PFSK-1 (cell line): ENCODE measurements at regions not wholly inside any gene's neighbourhood (a gene's known extent, or its start where the extent isn't known, plus 50 kb on each side); places are given as distances from the start of the nearest gene placed in this dataset.

ENCODE experiments used
- FOXP2 ChIP-seq: optimal IDR thresholded peaks from 2 replicates; pipeline ENCODE3; 2011; ENCODE audit warnings: borderline replicate concordance, control low read depth, inconsistent platforms; ENCODE audit not compliant: insufficient read depth; ENCODE audit errors: extremely low read length, extremely low read depth
- POLR2AphosphoS5 ChIP-seq: IDR thresholded peaks from 2 replicates; pipeline ENCODE4 v1.6.1; 2012; ENCODE audit warnings: low read depth, mild to moderate bottlenecking, control low read depth, low read length, moderate library complexity
- SIN3A ChIP-seq: IDR thresholded peaks from 2 replicates; pipeline ENCODE4 v1.6.1; 2012; ENCODE audit warnings: mild to moderate bottlenecking, low read length, moderate library complexity, borderline replicate concordance; ENCODE audit not compliant: insufficient read depth
- TAF1 ChIP-seq: IDR thresholded peaks from 2 replicates; pipeline ENCODE4 v1.6.1; 2012; ENCODE audit warnings: low read length, control low read depth, borderline replicate concordance; ENCODE audit not compliant: insufficient read depth
- TF ChIP-seq, protein P1 (sequence below), 2 experiments: IDR thresholded peaks; 2 replicates each; pipeline versions ENCODE4 v1.6.1 to v1.8.0; 2011 to 2012; ENCODE audit warnings: low read depth in 2 of 2, low read length in 2 of 2, control low read depth in 1 of 2, inconsistent platforms in 1 of 2, mild to moderate bottlenecking in 1 of 2, moderate library complexity in 1 of 2; ENCODE audit not compliant: insufficient read depth in 1 of 2

DNA sequence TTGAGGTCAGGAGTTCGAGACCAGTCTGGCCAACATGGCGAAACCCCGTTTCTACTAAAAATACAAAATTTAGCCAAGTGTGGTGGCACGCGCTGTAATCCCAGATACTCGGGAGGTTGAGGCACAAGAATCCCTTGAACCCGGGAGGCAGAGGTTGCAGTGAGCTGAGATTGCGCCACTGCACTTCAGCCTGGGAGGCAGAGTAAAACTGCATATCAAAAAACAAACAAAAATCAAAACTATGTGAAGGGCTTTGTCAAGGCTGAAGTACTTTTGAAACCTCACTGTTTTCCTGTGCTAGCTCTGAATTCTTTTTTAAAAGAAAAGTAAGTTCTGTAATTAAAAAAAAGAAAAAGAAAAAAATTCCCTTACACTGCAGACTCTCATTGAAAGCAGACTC lies 65.1 kb upstream of the KLF4 start:
- TF ChIP-seq TAF1 (no peak), POLR2AphosphoS5 (no peak), SIN3A (no peak), FOXP2 (no peak)
- TF ChIP-seq, protein P1, sequence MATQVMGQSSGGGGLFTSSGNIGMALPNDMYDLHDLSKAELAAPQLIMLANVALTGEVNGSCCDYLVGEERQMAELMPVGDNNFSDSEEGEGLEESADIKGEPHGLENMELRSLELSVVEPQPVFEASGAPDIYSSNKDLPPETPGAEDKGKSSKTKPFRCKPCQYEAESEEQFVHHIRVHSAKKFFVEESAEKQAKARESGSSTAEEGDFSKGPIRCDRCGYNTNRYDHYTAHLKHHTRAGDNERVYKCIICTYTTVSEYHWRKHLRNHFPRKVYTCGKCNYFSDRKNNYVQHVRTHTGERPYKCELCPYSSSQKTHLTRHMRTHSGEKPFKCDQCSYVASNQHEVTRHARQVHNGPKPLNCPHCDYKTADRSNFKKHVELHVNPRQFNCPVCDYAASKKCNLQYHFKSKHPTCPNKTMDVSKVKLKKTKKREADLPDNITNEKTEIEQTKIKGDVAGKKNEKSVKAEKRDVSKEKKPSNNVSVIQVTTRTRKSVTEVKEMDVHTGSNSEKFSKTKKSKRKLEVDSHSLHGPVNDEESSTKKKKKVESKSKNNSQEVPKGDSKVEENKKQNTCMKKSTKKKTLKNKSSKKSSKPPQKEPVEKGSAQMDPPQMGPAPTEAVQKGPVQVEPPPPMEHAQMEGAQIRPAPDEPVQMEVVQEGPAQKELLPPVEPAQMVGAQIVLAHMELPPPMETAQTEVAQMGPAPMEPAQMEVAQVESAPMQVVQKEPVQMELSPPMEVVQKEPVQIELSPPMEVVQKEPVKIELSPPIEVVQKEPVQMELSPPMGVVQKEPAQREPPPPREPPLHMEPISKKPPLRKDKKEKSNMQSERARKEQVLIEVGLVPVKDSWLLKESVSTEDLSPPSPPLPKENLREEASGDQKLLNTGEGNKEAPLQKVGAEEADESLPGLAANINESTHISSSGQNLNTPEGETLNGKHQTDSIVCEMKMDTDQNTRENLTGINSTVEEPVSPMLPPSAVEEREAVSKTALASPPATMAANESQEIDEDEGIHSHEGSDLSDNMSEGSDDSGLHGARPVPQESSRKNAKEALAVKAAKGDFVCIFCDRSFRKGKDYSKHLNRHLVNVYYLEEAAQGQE (IDR thresholded peaks at IDR 0.05; ENCODE audit: insufficient read depth in 1 of 2, low read depth in 2 of 2, low read length in 2 of 2), result no peak
